PC-3 (cell line): ENCODE measurements at regions not wholly inside any gene's neighbourhood (a gene's known extent, or its start where the extent isn't known, plus 50 kb on each side); places are given as distances from the start of the nearest gene placed in this dataset.

Source experiments
- ATAC-seq: fragments of 200-7000 bp; cut with Tn5 transposase; 2 replicates; pipeline ENCODE4 v1.9.1; 2020; ENCODE audit warnings: mild to moderate bottlenecking, moderate library complexity
- BruUV-seq: library from RNA; stranded (reverse); fragments of 400-500 nt; replicated peaks from 2 replicates; lab custom pipeline; 2021; lab: Mats Ljungman, UMichigan
- CTCF ChIA-PET: fragments of 300-600 bp; sonication (Branson Sonifier 250); formaldehyde crosslinking; loops from one replicate; lab custom pipeline; 2022; ENCODE audit warnings: antibody characterized with exemption; lab: Charles Lee
- POLR2A ChIA-PET: fragments of 300-600 bp; sonication (Branson Sonifier 250); formaldehyde crosslinking; loops from one replicate; lab custom pipeline; 2022; ENCODE audit warnings: antibody characterized with exemption; ENCODE audit not compliant: unreplicated experiment; lab: Charles Lee
- DNase-seq: peaks from one replicate; pipeline ENCODE4 v3.0.0-alpha.2; 2015
- H2AFZ ChIP-seq: fragments of 300-600 bp; sonication (generic); 2 replicates; pipeline ENCODE4 v1.6.0; 2016; ENCODE audit warnings: antibody characterized with exemption, low read length
- H3F3A ChIP-seq: fragments of 300-600 bp; sonication (generic); one replicate; pipeline ENCODE4 v1.6.0; 2017; ENCODE audit warnings: antibody characterized with exemption, low read length, control low read depth, mild to moderate bottlenecking; ENCODE audit not compliant: unreplicated experiment
- H3K27ac ChIP-seq: fragments of 300-600 bp; sonication (generic); 2 replicates; pipeline ENCODE4 v1.5.1; 2016; ENCODE audit warnings: mild to moderate bottlenecking, low read length
- H3K27me3 ChIP-seq: fragments of 300-600 bp; sonication (generic); 2 replicates; pipeline ENCODE4 v1.6.1; 2016; ENCODE audit warnings: low read length, mixed read lengths
- H3K36me3 ChIP-seq: fragments of 300-600 bp; sonication (generic); 2 replicates; pipeline ENCODE4 v1.6.1; 2016; ENCODE audit warnings: low read depth, mixed run types, low read length, mixed read lengths
- H3K4me1 ChIP-seq: fragments of 300-600 bp; sonication (generic); 2 replicates; pipeline ENCODE4 v1.5.1; 2016; ENCODE audit warnings: low read length; ENCODE audit not compliant: insufficient read depth
- H3K4me2 ChIP-seq: fragments of 300-600 bp; sonication (generic); 2 replicates; pipeline ENCODE4 v1.6.0; 2016; ENCODE audit warnings: low read length
- H3K4me3 ChIP-seq: fragments of 300-600 bp; sonication (generic); 2 replicates; pipeline ENCODE4 v1.5.1; 2016; ENCODE audit warnings: mild to moderate bottlenecking, low read length, mixed read lengths
- H3K79me2 ChIP-seq: fragments of 300-600 bp; sonication (generic); 2 replicates; pipeline ENCODE4 v1.6.1; 2017; ENCODE audit warnings: low read length, mixed read lengths
- H3K9ac ChIP-seq: fragments of 300-600 bp; sonication (generic); 2 replicates; pipeline ENCODE4 v1.6.0; 2016; ENCODE audit warnings: mild to moderate bottlenecking, low read length
- H3K9me2 ChIP-seq: fragments of 300-600 bp; sonication (generic); replicated peaks from 2 replicates; pipeline ENCODE4 v1.6.1; 2016; ENCODE audit warnings: mixed run types, low read length, mixed read lengths
- H3K9me3 ChIP-seq: fragments of 300-600 bp; sonication (generic); 2 replicates; pipeline ENCODE4 v1.6.1; 2016; ENCODE audit warnings: low read length, mixed read lengths
- H4K20me1 ChIP-seq: fragments of 300-600 bp; sonication (generic); 2 replicates; pipeline ENCODE4 v1.6.1; 2016; ENCODE audit warnings: low read length, mixed read lengths
- EZH2 ChIP-seq: fragments of 300-600 bp; sonication (generic); IDR thresholded peaks from one replicate; pipeline ENCODE4 v1.6.1; 2017; ENCODE audit warnings: antibody characterized with exemption, mild to moderate bottlenecking, low read length; ENCODE audit not compliant: unreplicated experiment
- EZH2phosphoT487 ChIP-seq: fragments of 300-600 bp; sonication (generic); IDR thresholded peaks from 2 replicates; pipeline ENCODE4 v1.6.1; 2018; ENCODE audit warnings: mild to moderate bottlenecking, antibody characterized with exemption, low read length, borderline replicate concordance
- intact Hi-C: fragments of 100-400 bp; cut with micrococcal nuclease; formaldehyde crosslinking; loops from 2 replicates; pipeline ENCODE4 v1.9.0; 2023
- TF ChIP-seq, protein P1 (sequence below): fragments of 300-600 bp; sonication (generic); conservative IDR thresholded peaks from 2 replicates; pipeline ENCODE4 v1.5.1; 2017; ENCODE audit warnings: antibody characterized with exemption, low read depth, mild to moderate bottlenecking, low read length

DNA sequence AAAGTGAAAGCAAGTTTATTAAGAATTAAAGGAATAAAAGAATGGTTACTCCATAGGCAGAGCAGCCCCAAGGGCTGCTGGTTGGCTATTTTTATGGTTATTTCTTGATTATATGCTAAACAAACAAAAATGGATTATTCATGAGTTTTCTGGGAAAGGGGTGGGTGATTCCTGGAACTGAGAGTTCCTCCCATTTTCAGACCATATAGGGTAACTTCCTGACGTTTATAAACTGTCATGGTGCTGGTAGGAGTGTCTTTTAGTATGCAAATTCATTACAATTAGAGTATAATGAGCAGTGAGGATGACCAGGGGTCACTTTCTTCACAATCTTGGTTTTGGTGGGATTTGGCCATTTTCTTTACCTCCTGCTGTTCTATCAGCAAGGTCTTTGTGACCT is 707.9 kb downstream of the ZNF385D start:
- H3K9ac ChIP-seq, result no peak overlapping the region
- H3F3A ChIP-seq, result no peaks in the 10 kb centered on the region
- no peak overlapping the region for H3K27ac ChIP-seq
- no peak for ATAC-seq
- BruUV-seq, result no TSS peak
- ChIA-PET POLR2A (no interaction called here), CTCF (no interaction called here)
- no peaks in the 10 kb centered on the region for H3K9me3 ChIP-seq
- DNase-seq, result no peak
- no peak overlapping the region for H3K4me3 ChIP-seq
- intact Hi-C loops, result no loop called here
- H3K4me2 ChIP-seq, result no peak overlapping the region
- H3K4me1 ChIP-seq, result no peaks in the 10 kb centered on the region
- no peak overlapping the region for H2AFZ ChIP-seq
- TF ChIP-seq EZH2 (no peak), EZH2phosphoT487 (no peak)
- TF ChIP-seq, protein P1, sequence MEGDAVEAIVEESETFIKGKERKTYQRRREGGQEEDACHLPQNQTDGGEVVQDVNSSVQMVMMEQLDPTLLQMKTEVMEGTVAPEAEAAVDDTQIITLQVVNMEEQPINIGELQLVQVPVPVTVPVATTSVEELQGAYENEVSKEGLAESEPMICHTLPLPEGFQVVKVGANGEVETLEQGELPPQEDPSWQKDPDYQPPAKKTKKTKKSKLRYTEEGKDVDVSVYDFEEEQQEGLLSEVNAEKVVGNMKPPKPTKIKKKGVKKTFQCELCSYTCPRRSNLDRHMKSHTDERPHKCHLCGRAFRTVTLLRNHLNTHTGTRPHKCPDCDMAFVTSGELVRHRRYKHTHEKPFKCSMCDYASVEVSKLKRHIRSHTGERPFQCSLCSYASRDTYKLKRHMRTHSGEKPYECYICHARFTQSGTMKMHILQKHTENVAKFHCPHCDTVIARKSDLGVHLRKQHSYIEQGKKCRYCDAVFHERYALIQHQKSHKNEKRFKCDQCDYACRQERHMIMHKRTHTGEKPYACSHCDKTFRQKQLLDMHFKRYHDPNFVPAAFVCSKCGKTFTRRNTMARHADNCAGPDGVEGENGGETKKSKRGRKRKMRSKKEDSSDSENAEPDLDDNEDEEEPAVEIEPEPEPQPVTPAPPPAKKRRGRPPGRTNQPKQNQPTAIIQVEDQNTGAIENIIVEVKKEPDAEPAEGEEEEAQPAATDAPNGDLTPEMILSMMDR, result no peak
- H3K9me2 ChIP-seq, result no peaks in the 10 kb centered on the region
- H3K79me2 ChIP-seq, result no peaks in the 10 kb centered on the region
- H4K20me1 ChIP-seq, result no peaks in the 10 kb centered on the region
- peaks cover 4% of the 10 kb centered on the region; the same call in 1 of the 2 replicates for H3K27me3 ChIP-seq
- no peaks in the 10 kb centered on the region for H3K36me3 ChIP-seq

DNA sequence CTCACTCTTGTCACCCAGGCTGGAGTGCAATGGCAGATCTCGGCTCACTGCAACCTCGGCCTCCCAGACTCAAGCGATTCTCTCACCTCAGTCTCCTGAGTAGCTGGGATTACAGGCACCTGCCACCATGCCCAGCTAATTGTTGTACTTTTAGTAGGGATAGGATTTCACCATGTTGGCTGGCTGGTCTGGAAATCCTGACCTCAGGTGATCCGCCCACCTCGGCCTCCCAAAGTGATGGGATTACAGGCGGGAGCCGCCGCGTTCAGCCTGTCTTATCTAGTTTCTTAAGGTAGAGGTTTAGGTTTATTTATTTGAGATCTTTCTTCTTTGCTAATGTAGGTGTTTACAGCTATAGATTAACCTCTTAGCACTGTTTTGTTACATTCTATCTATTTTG is 708.8 kb downstream of the ZNF385D start:
- TF ChIP-seq EZH2phosphoT487, result no peak
- TF ChIP-seq, protein P1, result no peak
- POLR2A ChIA-PET, result no interaction called here
- Histone ChIP-seq H3K27ac (no peak overlapping the region), H4K20me1 (no peaks in the 10 kb centered on the region), H3F3A (no peaks in the 10 kb centered on the region), H3K4me2 (no peak overlapping the region), H3K36me3 (no peaks in the 10 kb centered on the region), H3K9ac (no peak overlapping the region), H3K27me3 (no peaks in the 10 kb centered on the region), H2AFZ (no peak overlapping the region), H3K9me3 (no peaks in the 10 kb centered on the region), H3K9me2 (no peaks in the 10 kb centered on the region), H3K4me3 (no peak overlapping the region), H3K79me2 (no peaks in the 10 kb centered on the region), H3K4me1 (no peaks in the 10 kb centered on the region)
- ATAC-seq (no peak), DNase-seq (no peak)
- BruUV-seq, result no TSS peak
- intact Hi-C loops, result no loop called here
- CTCF ChIA-PET, result no interaction called here

DNA sequence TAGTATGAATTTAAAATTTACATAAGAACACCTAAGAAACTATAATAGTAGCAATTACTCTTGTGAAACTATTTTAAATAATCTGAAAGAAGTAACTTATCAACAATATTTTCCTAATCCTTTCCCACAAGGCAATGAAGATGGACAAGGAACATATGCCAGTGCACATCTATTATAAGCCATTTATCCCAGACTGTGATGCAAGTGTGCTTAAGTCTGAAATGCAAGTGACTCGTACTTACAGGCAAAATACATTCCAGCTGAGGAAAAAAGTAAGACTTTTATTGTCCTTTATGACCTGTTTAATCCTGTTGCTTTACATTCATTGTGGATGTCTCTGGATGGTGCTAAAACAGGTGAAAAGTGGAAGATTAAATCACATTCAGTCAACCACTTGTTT is 709.4 kb downstream of the ZNF385D start:
- Histone ChIP-seq H3K79me2 (no peaks in the 10 kb centered on the region), H3K4me2 (no peak overlapping the region), H3K4me3 (no peak overlapping the region), H3K27ac (no peak overlapping the region), H3K27me3 (no peaks in the 10 kb centered on the region), H3K9me3 (no peaks in the 10 kb centered on the region), H3K36me3 (no peaks in the 10 kb centered on the region), H2AFZ (no peak overlapping the region), H3F3A (no peaks in the 10 kb centered on the region), H4K20me1 (no peaks in the 10 kb centered on the region), H3K9ac (no peak overlapping the region), H3K4me1 (no peaks in the 10 kb centered on the region), H3K9me2 (no peaks in the 10 kb centered on the region)
- TF ChIP-seq, protein P1, result no peak
- TF ChIP-seq EZH2 (no peak), EZH2phosphoT487 (no peak)
- no TSS peak for BruUV-seq
- no peak for DNase-seq
- ChIA-PET CTCF (no interaction called here), POLR2A (no interaction called here)
- ATAC-seq, result no peak
- intact Hi-C loops, result no loop called here
